Liver (tissue), 8 donors: ENCODE measurements at regions not wholly inside any gene's neighbourhood (a gene's known extent, or its start where the extent isn't known, plus 50 kb on each side); places are given as distances from the start of the nearest gene placed in this dataset.

Source experiments
- DNase-seq: peaks from one replicate; pipeline ENCODE4 v3.0.0-alpha.2; 2017; ENCODE audit warnings: low spot score
- H3K27ac ChIP-seq, 2 donors: one replicate each; pipeline ENCODE4 v1.7.0; 2013; ENCODE audit warnings: inconsistent platforms in 2 of 2, low read length in 2 of 2, control low read depth in 1 of 2, low read depth in 1 of 2, mild to moderate bottlenecking in 1 of 2
- H3K27me3 ChIP-seq, 4 donors: one replicate each; pipeline versions ENCODE4 v1.6.1 to v1.7.0; 2013; ENCODE audit warnings: low read length in 3 of 4, inconsistent platforms in 1 of 4, mild to moderate bottlenecking in 1 of 4, moderate library complexity in 1 of 4; ENCODE audit not compliant: control insufficient read depth in 4 of 4, insufficient read depth in 4 of 4
- H3K36me3 ChIP-seq, 4 donors: one replicate each; pipeline versions ENCODE4 v1.6.1 to v1.7.0; 2013; ENCODE audit warnings: low read length in 3 of 4, mild to moderate bottlenecking in 3 of 4, low read depth in 1 of 4, moderate library complexity in 1 of 4; ENCODE audit not compliant: control insufficient read depth in 4 of 4, insufficient read depth in 3 of 4
- H3K4me1 ChIP-seq, 4 donors: one replicate each; pipeline versions ENCODE4 v1.6.1 to v1.7.0; 2013; ENCODE audit warnings: low read length in 3 of 4, mild to moderate bottlenecking in 3 of 4, moderate library complexity in 1 of 4; ENCODE audit not compliant: control insufficient read depth in 4 of 4, insufficient read depth in 4 of 4
- H3K4me3 ChIP-seq, 3 donors: one replicate each; pipeline versions ENCODE4 v1.6.1 to v1.7.0; 2013; ENCODE audit warnings: low read length in 3 of 3, control low read depth in 1 of 3, low read depth in 1 of 3, mild to moderate bottlenecking in 1 of 3
- H3K9ac ChIP-seq, 2 donors: one replicate each; pipeline ENCODE4 v1.7.0; 2013; ENCODE audit warnings: low read length in 2 of 2, mild to moderate bottlenecking in 2 of 2, moderate library complexity in 2 of 2, control low read depth in 1 of 2, low read depth in 1 of 2
- H3K9me3 ChIP-seq, 4 donors: one replicate each; pipeline versions ENCODE4 v1.6.1 to v1.7.0; 2013; ENCODE audit warnings: low read length in 3 of 4; ENCODE audit not compliant: control insufficient read depth in 4 of 4
- EGR1 ChIP-seq, 2 donors: IDR thresholded peaks; 2 replicates each; pipeline ENCODE4 v1.6.1; 2016 to 2018; ENCODE audit warnings: antibody characterized with exemption in 2 of 2, low read depth in 2 of 2
- FOXA1 ChIP-seq: IDR thresholded peaks from 2 replicates; pipeline ENCODE4 v1.6.1; 2016; ENCODE audit warnings: antibody characterized with exemption
- FOXA2 ChIP-seq: IDR thresholded peaks from 2 replicates; pipeline ENCODE4 v1.6.1; 2016; ENCODE audit warnings: antibody characterized with exemption
- HNF4A ChIP-seq, 2 donors: conservative IDR thresholded peaks; 2 replicates each; pipeline ENCODE4 v1.6.1; 2016; ENCODE audit warnings: antibody characterized with exemption in 2 of 2, mild to moderate bottlenecking in 2 of 2
- HNF4G ChIP-seq: IDR thresholded peaks from 2 replicates; pipeline ENCODE4 v1.6.1; 2016; ENCODE audit warnings: antibody characterized with exemption
- JUND ChIP-seq, 2 donors: IDR thresholded peaks; 2 replicates each; pipeline ENCODE4 v1.6.1; 2016; ENCODE audit warnings: antibody characterized with exemption in 2 of 2
- NR2F2 ChIP-seq: IDR thresholded peaks from 2 replicates; pipeline ENCODE4 v1.6.1; 2016; ENCODE audit warnings: antibody characterized with exemption
- RAD21 ChIP-seq, 2 donors: IDR thresholded peaks; 2 replicates each; pipeline ENCODE4 v1.6.1; 2016; ENCODE audit warnings: antibody characterized with exemption in 2 of 2, mild to moderate bottlenecking in 2 of 2
- RXRA ChIP-seq, 2 donors: IDR thresholded peaks; 2 replicates each; pipeline ENCODE4 v1.6.1; 2017 to 2018; ENCODE audit warnings: antibody characterized with exemption in 2 of 2, mild to moderate bottlenecking in 1 of 2
- YY1 ChIP-seq: IDR thresholded peaks from 2 replicates; pipeline ENCODE4 v1.6.1; 2016; ENCODE audit warnings: antibody characterized with exemption, mild to moderate bottlenecking
- WGBS: extraction: QIAGEN DNeasy Blood & Tissue Kit; methylation state at CpG from one replicate; pipeline ENCODE4 v1.1.7; 2013; 5-methylcytosine and 5-hydroxymethylcytosine counted together
- TF ChIP-seq, protein P1 (sequence below): IDR thresholded peaks from 2 replicates; pipeline ENCODE4 v1.6.1; 2016; ENCODE audit warnings: antibody characterized with exemption, mild to moderate bottlenecking
- TF ChIP-seq, protein P2 (sequence below): IDR thresholded peaks from 2 replicates; pipeline ENCODE4 v1.6.1; 2016; ENCODE audit warnings: antibody characterized with exemption
- TF ChIP-seq, protein P3 (sequence below): IDR thresholded peaks from 2 replicates; pipeline ENCODE4 v1.6.1; 2016; ENCODE audit warnings: antibody characterized with exemption
- TF ChIP-seq, protein P4 (sequence below): fragments of 150-350 bp; IDR thresholded peaks from 2 replicates; pipeline ENCODE4 v1.5.1; 2017; ENCODE audit warnings: improper control_type of control experiment, low read depth, low read length; ENCODE audit not compliant: missing input control
- TF ChIP-seq, protein P5 (sequence below): IDR thresholded peaks from 2 replicates; pipeline ENCODE4 v1.6.1; 2016; ENCODE audit warnings: antibody characterized with exemption
- donor health status: healthy.
- donor health status: healthy.
- donor health status: healthy.
- donor health status: healthy.
- donor health status: healthy.

DNA sequence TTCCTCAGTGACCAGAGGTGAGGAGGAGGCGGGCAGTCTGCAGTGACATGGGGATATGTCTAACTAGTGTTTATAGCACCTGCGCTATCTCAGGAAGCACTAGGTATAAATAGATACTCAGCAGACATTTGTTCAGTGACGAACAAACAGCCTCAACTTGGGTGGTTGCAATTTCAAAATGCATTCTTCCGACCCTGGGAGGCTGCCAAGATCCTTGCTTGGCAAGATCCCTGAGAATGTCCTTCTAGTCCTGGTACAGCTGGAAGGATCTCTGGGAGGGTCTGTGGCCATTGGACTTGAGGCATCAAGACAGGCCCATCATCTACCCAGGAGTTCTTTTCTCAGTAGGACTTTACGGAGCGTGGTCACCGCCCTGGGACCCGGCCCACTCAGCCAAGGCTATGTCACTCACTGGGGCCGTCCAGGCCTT is 299.5 kb downstream of the ZNF536 start:
- 73% methylated on average over 9 of the region's 9 CpGs for WGBS
- no peaks in the 10 kb centered on the region for H3K9me3 ChIP-seq
- no peak for DNase-seq
- peaks cover 0 to 11% (median 3%) of the 10 kb centered on the region in 4 donors for H3K27me3 ChIP-seq
- H3K9ac ChIP-seq, result no peak overlapping the region
- no peaks in the 10 kb centered on the region for H3K4me1 ChIP-seq
- no peak overlapping the region for H3K4me3 ChIP-seq
- no peak overlapping the region for H3K27ac ChIP-seq
- TF ChIP-seq RAD21 (IDR thresholded peaks at IDR 0.05), result no peak
- no peak for TF ChIP-seq JUND (IDR thresholded peaks at IDR 0.05)
- no peak for TF ChIP-seq FOXA2
- TF ChIP-seq HNF4A (conservative IDR thresholded peaks at IDR 0.05), result no peak
- TF ChIP-seq FOXA1, result no peak
- no peak for TF ChIP-seq RXRA (IDR thresholded peaks at IDR 0.05)
- no peak for TF ChIP-seq YY1
- TF ChIP-seq, protein P1, sequence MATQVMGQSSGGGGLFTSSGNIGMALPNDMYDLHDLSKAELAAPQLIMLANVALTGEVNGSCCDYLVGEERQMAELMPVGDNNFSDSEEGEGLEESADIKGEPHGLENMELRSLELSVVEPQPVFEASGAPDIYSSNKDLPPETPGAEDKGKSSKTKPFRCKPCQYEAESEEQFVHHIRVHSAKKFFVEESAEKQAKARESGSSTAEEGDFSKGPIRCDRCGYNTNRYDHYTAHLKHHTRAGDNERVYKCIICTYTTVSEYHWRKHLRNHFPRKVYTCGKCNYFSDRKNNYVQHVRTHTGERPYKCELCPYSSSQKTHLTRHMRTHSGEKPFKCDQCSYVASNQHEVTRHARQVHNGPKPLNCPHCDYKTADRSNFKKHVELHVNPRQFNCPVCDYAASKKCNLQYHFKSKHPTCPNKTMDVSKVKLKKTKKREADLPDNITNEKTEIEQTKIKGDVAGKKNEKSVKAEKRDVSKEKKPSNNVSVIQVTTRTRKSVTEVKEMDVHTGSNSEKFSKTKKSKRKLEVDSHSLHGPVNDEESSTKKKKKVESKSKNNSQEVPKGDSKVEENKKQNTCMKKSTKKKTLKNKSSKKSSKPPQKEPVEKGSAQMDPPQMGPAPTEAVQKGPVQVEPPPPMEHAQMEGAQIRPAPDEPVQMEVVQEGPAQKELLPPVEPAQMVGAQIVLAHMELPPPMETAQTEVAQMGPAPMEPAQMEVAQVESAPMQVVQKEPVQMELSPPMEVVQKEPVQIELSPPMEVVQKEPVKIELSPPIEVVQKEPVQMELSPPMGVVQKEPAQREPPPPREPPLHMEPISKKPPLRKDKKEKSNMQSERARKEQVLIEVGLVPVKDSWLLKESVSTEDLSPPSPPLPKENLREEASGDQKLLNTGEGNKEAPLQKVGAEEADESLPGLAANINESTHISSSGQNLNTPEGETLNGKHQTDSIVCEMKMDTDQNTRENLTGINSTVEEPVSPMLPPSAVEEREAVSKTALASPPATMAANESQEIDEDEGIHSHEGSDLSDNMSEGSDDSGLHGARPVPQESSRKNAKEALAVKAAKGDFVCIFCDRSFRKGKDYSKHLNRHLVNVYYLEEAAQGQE, result no peak
- TF ChIP-seq EGR1 (IDR thresholded peaks at IDR 0.05; ENCODE audit: low read depth in 2 of 2), result no peak
- TF ChIP-seq, protein P2, sequence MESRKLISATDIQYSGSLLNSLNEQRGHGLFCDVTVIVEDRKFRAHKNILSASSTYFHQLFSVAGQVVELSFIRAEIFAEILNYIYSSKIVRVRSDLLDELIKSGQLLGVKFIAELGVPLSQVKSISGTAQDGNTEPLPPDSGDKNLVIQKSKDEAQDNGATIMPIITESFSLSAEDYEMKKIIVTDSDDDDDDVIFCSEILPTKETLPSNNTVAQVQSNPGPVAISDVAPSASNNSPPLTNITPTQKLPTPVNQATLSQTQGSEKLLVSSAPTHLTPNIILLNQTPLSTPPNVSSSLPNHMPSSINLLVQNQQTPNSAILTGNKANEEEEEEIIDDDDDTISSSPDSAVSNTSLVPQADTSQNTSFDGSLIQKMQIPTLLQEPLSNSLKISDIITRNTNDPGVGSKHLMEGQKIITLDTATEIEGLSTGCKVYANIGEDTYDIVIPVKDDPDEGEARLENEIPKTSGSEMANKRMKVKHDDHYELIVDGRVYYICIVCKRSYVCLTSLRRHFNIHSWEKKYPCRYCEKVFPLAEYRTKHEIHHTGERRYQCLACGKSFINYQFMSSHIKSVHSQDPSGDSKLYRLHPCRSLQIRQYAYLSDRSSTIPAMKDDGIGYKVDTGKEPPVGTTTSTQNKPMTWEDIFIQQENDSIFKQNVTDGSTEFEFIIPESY, result no peak
- TF ChIP-seq NR2F2, result no peak
- H3K36me3 ChIP-seq, result no peaks in the 10 kb centered on the region

DNA sequence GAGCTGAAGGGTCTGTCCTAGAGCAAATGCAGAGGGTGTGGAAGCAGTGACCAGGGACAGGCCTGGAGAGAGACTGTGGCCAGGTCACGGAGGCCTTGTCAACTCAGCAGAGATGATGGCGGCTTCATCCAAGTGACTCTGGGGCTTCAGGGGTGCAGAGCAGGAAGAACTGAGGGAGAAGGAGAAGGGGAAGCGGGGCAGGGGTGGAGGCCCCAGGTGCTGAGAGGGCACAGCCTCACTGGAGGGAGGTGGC is 299.1 kb downstream of the ZNF536 start:
- no peak overlapping the region for H3K27ac ChIP-seq
- H3K4me1 ChIP-seq, result no peaks in the 10 kb centered on the region
- no peak overlapping the region for H3K9ac ChIP-seq
- peaks cover 0 to 11% (median 3%) of the 10 kb centered on the region in 4 donors for H3K27me3 ChIP-seq
- no peak for DNase-seq
- H3K9me3 ChIP-seq, result no peaks in the 10 kb centered on the region
- H3K4me3 ChIP-seq, result no peak overlapping the region
- WGBS, result 92% methylated on average over 3 of the region's 3 CpGs
- TF ChIP-seq YY1, result no peak
- TF ChIP-seq, protein P3, sequence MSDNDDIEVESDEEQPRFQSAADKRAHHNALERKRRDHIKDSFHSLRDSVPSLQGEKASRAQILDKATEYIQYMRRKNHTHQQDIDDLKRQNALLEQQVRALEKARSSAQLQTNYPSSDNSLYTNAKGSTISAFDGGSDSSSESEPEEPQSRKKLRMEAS, result no peak
- no peak for TF ChIP-seq HNF4A (conservative IDR thresholded peaks at IDR 0.05)
- TF ChIP-seq HNF4G, result no peak
- no peak for TF ChIP-seq FOXA2
- no peak for TF ChIP-seq EGR1 (IDR thresholded peaks at IDR 0.05; ENCODE audit: low read depth in 2 of 2)
- TF ChIP-seq, protein P4, sequence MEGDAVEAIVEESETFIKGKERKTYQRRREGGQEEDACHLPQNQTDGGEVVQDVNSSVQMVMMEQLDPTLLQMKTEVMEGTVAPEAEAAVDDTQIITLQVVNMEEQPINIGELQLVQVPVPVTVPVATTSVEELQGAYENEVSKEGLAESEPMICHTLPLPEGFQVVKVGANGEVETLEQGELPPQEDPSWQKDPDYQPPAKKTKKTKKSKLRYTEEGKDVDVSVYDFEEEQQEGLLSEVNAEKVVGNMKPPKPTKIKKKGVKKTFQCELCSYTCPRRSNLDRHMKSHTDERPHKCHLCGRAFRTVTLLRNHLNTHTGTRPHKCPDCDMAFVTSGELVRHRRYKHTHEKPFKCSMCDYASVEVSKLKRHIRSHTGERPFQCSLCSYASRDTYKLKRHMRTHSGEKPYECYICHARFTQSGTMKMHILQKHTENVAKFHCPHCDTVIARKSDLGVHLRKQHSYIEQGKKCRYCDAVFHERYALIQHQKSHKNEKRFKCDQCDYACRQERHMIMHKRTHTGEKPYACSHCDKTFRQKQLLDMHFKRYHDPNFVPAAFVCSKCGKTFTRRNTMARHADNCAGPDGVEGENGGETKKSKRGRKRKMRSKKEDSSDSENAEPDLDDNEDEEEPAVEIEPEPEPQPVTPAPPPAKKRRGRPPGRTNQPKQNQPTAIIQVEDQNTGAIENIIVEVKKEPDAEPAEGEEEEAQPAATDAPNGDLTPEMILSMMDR, result no peak
- TF ChIP-seq, protein P2, result no peak
- TF ChIP-seq JUND (IDR thresholded peaks at IDR 0.05), result no peak
- TF ChIP-seq, protein P5, sequence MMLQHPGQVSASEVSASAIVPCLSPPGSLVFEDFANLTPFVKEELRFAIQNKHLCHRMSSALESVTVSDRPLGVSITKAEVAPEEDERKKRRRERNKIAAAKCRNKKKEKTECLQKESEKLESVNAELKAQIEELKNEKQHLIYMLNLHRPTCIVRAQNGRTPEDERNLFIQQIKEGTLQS, result no peak
- TF ChIP-seq RXRA (IDR thresholded peaks at IDR 0.05), result no peak
- TF ChIP-seq, protein P1, result no peak
- no peaks in the 10 kb centered on the region for H3K36me3 ChIP-seq
